ENCODE measurements at regions not wholly inside any gene's neighbourhood (a gene's known extent, or its start where the extent isn't known, plus 50 kb on each side); places are given as distances from the start of the nearest gene placed in this dataset.

GRCh38 chr17:79152636-79153035, 78.0 kb downstream of the ENGASE start:
- Histone ChIP-seq H4K20me1 (ENCODE audit: low read depth, low read length) (no peaks in the 10 kb centered on the region), H3K36me3 (ENCODE audit: low read length) (no peaks in the 10 kb centered on the region), H3K4me3 (ENCODE audit: insufficient read depth, low read length, poor library complexity, severe bottlenecking) (no peak overlapping the region), H3F3A (ENCODE audit: insufficient read depth) (no peaks in the 10 kb centered on the region), H3K27ac (ENCODE audit: low read depth, low read length) (no peak overlapping the region), H3K27me3 (ENCODE audit: low read length) (no peaks in the 10 kb centered on the region), H3K9me3 (ENCODE audit: insufficient read depth, low read length) (no peaks in the 10 kb centered on the region), H3K4me2 (ENCODE audit: low read depth, low read length, poor library complexity, severe bottlenecking) (no peak overlapping the region), H3K9ac (ENCODE audit: low read length) (no peak overlapping the region), H3K79me2 (ENCODE audit: insufficient read depth, low read length) (no peaks in the 10 kb centered on the region), H3K9me2 (replicated peaks; ENCODE audit: insufficient read depth, low read length) (no peaks in the 10 kb centered on the region), H2AFZ (ENCODE audit: low read depth, low read length, severe bottlenecking) (no peak overlapping the region)
- TF ChIP-seq, protein P1, sequence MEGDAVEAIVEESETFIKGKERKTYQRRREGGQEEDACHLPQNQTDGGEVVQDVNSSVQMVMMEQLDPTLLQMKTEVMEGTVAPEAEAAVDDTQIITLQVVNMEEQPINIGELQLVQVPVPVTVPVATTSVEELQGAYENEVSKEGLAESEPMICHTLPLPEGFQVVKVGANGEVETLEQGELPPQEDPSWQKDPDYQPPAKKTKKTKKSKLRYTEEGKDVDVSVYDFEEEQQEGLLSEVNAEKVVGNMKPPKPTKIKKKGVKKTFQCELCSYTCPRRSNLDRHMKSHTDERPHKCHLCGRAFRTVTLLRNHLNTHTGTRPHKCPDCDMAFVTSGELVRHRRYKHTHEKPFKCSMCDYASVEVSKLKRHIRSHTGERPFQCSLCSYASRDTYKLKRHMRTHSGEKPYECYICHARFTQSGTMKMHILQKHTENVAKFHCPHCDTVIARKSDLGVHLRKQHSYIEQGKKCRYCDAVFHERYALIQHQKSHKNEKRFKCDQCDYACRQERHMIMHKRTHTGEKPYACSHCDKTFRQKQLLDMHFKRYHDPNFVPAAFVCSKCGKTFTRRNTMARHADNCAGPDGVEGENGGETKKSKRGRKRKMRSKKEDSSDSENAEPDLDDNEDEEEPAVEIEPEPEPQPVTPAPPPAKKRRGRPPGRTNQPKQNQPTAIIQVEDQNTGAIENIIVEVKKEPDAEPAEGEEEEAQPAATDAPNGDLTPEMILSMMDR (IDR thresholded peaks at IDR 0.05; ENCODE audit: insufficient read depth, low read length, poor library complexity, severe bottlenecking), result no peak
- TF ChIP-seq EZH2phosphoT487 (conservative IDR thresholded peaks at IDR 0.05; ENCODE audit: low read length), result no peak

DNA sequence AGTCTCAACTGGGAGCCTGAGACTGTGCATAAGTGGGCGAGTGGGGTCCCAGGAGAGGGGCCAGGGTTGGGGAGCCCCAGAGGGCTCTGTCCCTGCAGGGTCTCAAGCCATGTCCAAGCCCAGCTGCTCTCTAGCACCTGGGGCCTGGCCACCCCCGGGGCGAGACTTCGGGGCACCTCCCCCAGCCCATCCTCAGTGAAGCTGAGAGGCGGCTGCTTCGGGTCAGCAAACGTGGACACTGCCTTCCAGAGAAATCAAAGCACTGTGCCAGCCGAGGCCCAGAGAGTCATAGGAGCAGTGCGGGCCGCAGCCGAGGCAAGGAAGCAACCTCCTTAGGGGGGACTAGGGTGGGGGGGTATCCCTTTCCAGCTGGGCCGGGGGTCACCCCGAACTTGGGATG, 77.5 kb downstream of the ENGASE start:
- no peaks in the 10 kb centered on the region for H3K79me2 ChIP-seq (ENCODE audit: insufficient read depth, low read length)
- H3K9ac ChIP-seq (ENCODE audit: low read length), result no peak overlapping the region

GRCh38 chr17:79150799-79151198, 76.2 kb downstream of the ENGASE start:
- H3K4me3 ChIP-seq (ENCODE audit: insufficient read depth, low read length, poor library complexity, severe bottlenecking), result no peak overlapping the region
- H3K9me3 ChIP-seq (ENCODE audit: insufficient read depth, low read length), result no peaks in the 10 kb centered on the region
- no peaks in the 10 kb centered on the region for H3K36me3 ChIP-seq (ENCODE audit: low read length)
- H3K9me2 ChIP-seq (replicated peaks; ENCODE audit: insufficient read depth, low read length), result no peaks in the 10 kb centered on the region
- no peaks in the 10 kb centered on the region for H3K27me3 ChIP-seq (ENCODE audit: low read length)
- no peak for TF ChIP-seq EZH2phosphoT487 (conservative IDR thresholded peaks at IDR 0.05; ENCODE audit: low read length)
- H3K4me2 ChIP-seq (ENCODE audit: low read depth, low read length, poor library complexity, severe bottlenecking), result no peak overlapping the region
- H3K27ac ChIP-seq (ENCODE audit: low read depth, low read length), result no peak overlapping the region
- H3F3A ChIP-seq (ENCODE audit: insufficient read depth), result no peaks in the 10 kb centered on the region
- no peaks in the 10 kb centered on the region for H3K79me2 ChIP-seq (ENCODE audit: insufficient read depth, low read length)
- no peaks in the 10 kb centered on the region for H4K20me1 ChIP-seq (ENCODE audit: low read depth, low read length)
- no peak overlapping the region for H3K9ac ChIP-seq (ENCODE audit: low read length)
- H2AFZ ChIP-seq (ENCODE audit: low read depth, low read length, severe bottlenecking), result no peak overlapping the region

More for the DNA sequence above, 77.5 kb downstream of the ENGASE start:
- Histone ChIP-seq H3K9me3 (ENCODE audit: insufficient read depth, low read length) (no peaks in the 10 kb centered on the region), H3K4me3 (ENCODE audit: insufficient read depth, low read length, poor library complexity, severe bottlenecking) (no peak overlapping the region), H3K27me3 (ENCODE audit: low read length) (no peaks in the 10 kb centered on the region), H3K36me3 (ENCODE audit: low read length) (no peaks in the 10 kb centered on the region), H3K27ac (ENCODE audit: low read depth, low read length) (no peak overlapping the region), H3K4me2 (ENCODE audit: low read depth, low read length, poor library complexity, severe bottlenecking) (no peak overlapping the region), H2AFZ (ENCODE audit: low read depth, low read length, severe bottlenecking) (no peak overlapping the region), H4K20me1 (ENCODE audit: low read depth, low read length) (no peaks in the 10 kb centered on the region), H3K9me2 (replicated peaks; ENCODE audit: insufficient read depth, low read length) (no peaks in the 10 kb centered on the region), H3F3A (ENCODE audit: insufficient read depth) (no peaks in the 10 kb centered on the region)
- TF ChIP-seq EZH2phosphoT487 (conservative IDR thresholded peaks at IDR 0.05; ENCODE audit: low read length), result no peak
- TF ChIP-seq, protein P1 (IDR thresholded peaks at IDR 0.05; ENCODE audit: insufficient read depth, low read length, poor library complexity, severe bottlenecking), result no peak

GRCh38 chr17:79150035-79150733, 75.6 kb downstream of the ENGASE start:
- Histone ChIP-seq H3K4me2 (ENCODE audit: low read depth, low read length, poor library complexity, severe bottlenecking) (no peak overlapping the region), H4K20me1 (ENCODE audit: low read depth, low read length) (no peaks in the 10 kb centered on the region), H3K36me3 (ENCODE audit: low read length) (no peaks in the 10 kb centered on the region), H3K4me3 (ENCODE audit: insufficient read depth, low read length, poor library complexity, severe bottlenecking) (no peak overlapping the region), H2AFZ (ENCODE audit: low read depth, low read length, severe bottlenecking) (no peak overlapping the region), H3K27ac (ENCODE audit: low read depth, low read length) (no peak overlapping the region), H3F3A (ENCODE audit: insufficient read depth) (no peaks in the 10 kb centered on the region), H3K9ac (ENCODE audit: low read length) (no peak overlapping the region), H3K79me2 (ENCODE audit: insufficient read depth, low read length) (no peaks in the 10 kb centered on the region), H3K9me3 (ENCODE audit: insufficient read depth, low read length) (no peaks in the 10 kb centered on the region), H3K9me2 (replicated peaks; ENCODE audit: insufficient read depth, low read length) (no peaks in the 10 kb centered on the region), H3K27me3 (ENCODE audit: low read length) (no peaks in the 10 kb centered on the region)
- TF ChIP-seq, protein P1 (IDR thresholded peaks at IDR 0.05; ENCODE audit: insufficient read depth, low read length, poor library complexity, severe bottlenecking), result no peak
- TF ChIP-seq EZH2phosphoT487 (conservative IDR thresholded peaks at IDR 0.05; ENCODE audit: low read length), result no peak

All from SU-DHL-6 (cell line).